GM12878 (cell line): ENCODE measurements at regions not wholly inside any gene's neighbourhood (a gene's known extent, or its start where the extent isn't known, plus 50 kb on each side); places are given as distances from the start of the nearest gene placed in this dataset.

ENCODE experiments used
- ATAC-seq: fragments of 200-7000 bp; cut with Tn5 transposase; 3 replicates; pipeline ENCODE4 v1.9.1; 2020; ENCODE audit warnings: mild to moderate bottlenecking, moderate library complexity
- BruUV-seq: library from RNA; stranded (reverse); fragments of 400-500 nt; replicated peaks from 2 replicates; lab custom pipeline; 2021; lab: Mats Ljungman, UMichigan
- CTCF ChIA-PET: fragments of 300-600 bp; sonication (Branson Sonifier 250); formaldehyde crosslinking; extraction: SDS; loops from one replicate; lab custom pipeline; 2021; ENCODE audit warnings: inconsistent platforms; lab: Yijun Ruan, JAX
- POLR2A ChIA-PET: fragments of 350-600 bp; formaldehyde crosslinking; extraction: SDS; loops from one replicate; lab custom pipeline; 2021; ENCODE audit warnings: inconsistent platforms; lab: Charles Lee
- RAD21 ChIA-PET: fragments of 300-600 bp; sonication (Branson Sonifier 250); formaldehyde crosslinking; loops from one replicate; lab custom pipeline; 2023; ENCODE audit warnings: antibody characterized with exemption; ENCODE audit not compliant: unreplicated experiment; lab: Charles Lee
- SMC1A ChIA-PET: fragments of 300-600 bp; sonication (Branson Sonifier 250); formaldehyde crosslinking; loops from one replicate; lab custom pipeline; 2023; ENCODE audit not compliant: unreplicated experiment, uncharacterized antibody; lab: Charles Lee
- DNase-seq: peaks from one replicate; pipeline ENCODE4 v3.0.0-alpha.2; 2011; ENCODE audit warnings: low read depth, low spot score
- FAIRE-seq: peaks from 3 replicates; lab custom pipeline; 2011; peaks lifted over from hg19 to GRCh38; lab: Jason Lieb, UNC
- H2AFZ ChIP-seq: 2 replicates; pipeline ENCODE4 v1.6.0; 2011; ENCODE audit warnings: low read depth, low read length, control low read depth; ENCODE audit not compliant: control insufficient read depth
- H3K27ac ChIP-seq: 2 replicates; pipeline ENCODE4 v1.5.1; 2011; ENCODE audit warnings: control low read depth; ENCODE audit not compliant: control insufficient read depth, insufficient read depth
- H3K27me3 ChIP-seq, 2 experiments: replicated peaks in 1 of 2; 2 replicates each; pipeline versions ENCODE4 v1.6.0 to v1.6.1; 2011; ENCODE audit warnings: low read length in 1 of 2; ENCODE audit not compliant: control insufficient read depth in 2 of 2, insufficient read depth in 2 of 2
- H3K36me3 ChIP-seq, 2 experiments: 2 replicates each; pipeline ENCODE4 v1.5.1; 2011; ENCODE audit warnings: low read length in 1 of 2; ENCODE audit not compliant: control insufficient read depth in 2 of 2, insufficient read depth in 2 of 2
- H3K4me1 ChIP-seq: 2 replicates; pipeline ENCODE4 v1.6.1; 2011; ENCODE audit warnings: mild to moderate bottlenecking, low read length, moderate library complexity, mixed read lengths; ENCODE audit not compliant: control insufficient read depth, insufficient read depth
- H3K4me2 ChIP-seq: 2 replicates; pipeline ENCODE4 v1.6.0; 2011; ENCODE audit warnings: control low read depth; ENCODE audit not compliant: control insufficient read depth, insufficient read depth
- H3K4me3 ChIP-seq: fragments of 200-600 bp; sonication (generic); 2 replicates; pipeline ENCODE4 v1.5.1; 2016
- H3K79me2 ChIP-seq: 2 replicates; pipeline ENCODE4 v1.6.0; 2011; ENCODE audit warnings: low read length; ENCODE audit not compliant: control insufficient read depth, insufficient read depth
- H3K9ac ChIP-seq: 2 replicates; pipeline ENCODE4 v1.8.0; 2011; ENCODE audit warnings: low read length, control low read depth, mixed read lengths; ENCODE audit not compliant: control insufficient read depth, insufficient read depth
- H3K9me3 ChIP-seq: replicated peaks from 3 replicates; pipeline ENCODE4 v1.5.1; 2011; ENCODE audit warnings: mild to moderate bottlenecking, low read length; ENCODE audit not compliant: control insufficient read depth, insufficient read depth
- H4K20me1 ChIP-seq: 2 replicates; pipeline ENCODE4 v1.6.0; 2011; ENCODE audit not compliant: control insufficient read depth, insufficient read depth
- EGR1 ChIP-seq, 2 experiments: IDR thresholded peaks; 1 replicate in 1 of 2; 2 replicates in 1 of 2; pipeline ENCODE4 v1.6.1; 2011 to 2012; ENCODE audit warnings: low read depth in 2 of 2, low read length in 2 of 2, borderline replicate concordance in 1 of 2, mild to moderate bottlenecking in 1 of 2, moderate library complexity in 1 of 2
- GATAD2B ChIP-seq: fragments of 450-650 bp; conservative IDR thresholded peaks from 2 replicates; pipeline ENCODE4 v1.6.1; 2017; ENCODE audit warnings: low read depth, mild to moderate bottlenecking, moderate library complexity
- KLF5 ChIP-seq: fragments of 450-650 bp; IDR thresholded peaks from 2 replicates; pipeline ENCODE4 v1.6.1; 2014; ENCODE audit warnings: mild to moderate bottlenecking; ENCODE audit not compliant: partially characterized antibody
- PAX5 ChIP-seq: IDR thresholded peaks from 2 replicates; pipeline ENCODE4 v1.6.1; 2011; ENCODE audit warnings: low read depth, low read length, borderline replicate concordance
- RBBP5 ChIP-seq: fragments of 200-600 bp; sonication (generic); conservative IDR thresholded peaks from 2 replicates; pipeline ENCODE4 v1.6.1; 2016
- RCOR1 ChIP-seq: conservative IDR thresholded peaks from 2 replicates; pipeline ENCODE4 v1.6.1; 2012; ENCODE audit warnings: low read depth, low read length, improper control_type of control experiment
- TAF1 ChIP-seq: IDR thresholded peaks from 2 replicates; pipeline ENCODE4 v1.6.1; 2011; ENCODE audit warnings: mild to moderate bottlenecking, low read depth, low read length, borderline replicate concordance
- TCF7 ChIP-seq: IDR thresholded peaks from 2 replicates; pipeline ENCODE4 v1.6.1; 2014; ENCODE audit warnings: antibody characterized with exemption, borderline replicate concordance
- ZBTB40 ChIP-seq: fragments of 450-650 bp; IDR thresholded peaks from 2 replicates; pipeline ENCODE4 v1.6.1; 2016; ENCODE audit warnings: mild to moderate bottlenecking, moderate library complexity, borderline replicate concordance
- WGBS: methylation state at CpG from one replicate; pipeline ENCODE4 v1.1.6; 2016; ENCODE audit warnings: low lambda C conversion rate; ENCODE audit not compliant: insufficient replicate concordance, insufficient coverage; ENCODE audit errors: missing lambda C conversion rate; 5-methylcytosine and 5-hydroxymethylcytosine counted together
- in situ Hi-C: fragments of 300-500 bp; cut with MboI; formaldehyde crosslinking; loops from 9 replicates; pipeline ENCODE4 v1.14.3; 2018; ENCODE audit warnings: mixed read lengths
- intact Hi-C: fragments of 100-400 bp; cut with micrococcal nuclease; formaldehyde crosslinking; loops from one replicate; pipeline ENCODE4 v1.14.2; 2022; ENCODE audit not compliant: unreplicated experiment
- TF ChIP-seq, protein P1 (sequence below): fragments of 150-350 bp; IDR thresholded peaks from 2 replicates; pipeline ENCODE4 v1.6.1; 2014; ENCODE audit warnings: mild to moderate bottlenecking, low read depth, low read length

- 60% methylated on average over 25 of the region's 27 CpGs for WGBS
- H4K20me1 ChIP-seq: no peaks in the 10 kb centered on the region
- H3K79me2 ChIP-seq: no peaks in the 10 kb centered on the region
- CTCF ChIA-PET: interaction anchor here (0.5 to 4.5 kb wide), 3 partner anchors 13 to 340 kb away, joined by 3 to 25 read pairs (median 4); no protein-coding TSS in a partner anchor
- H2AFZ ChIP-seq: no peak overlapping the region
- ATAC-seq: no peak
- in situ Hi-C loops: no loop called here
- POLR2A ChIA-PET: no interaction called here
- no peak for DNase-seq
- H3K4me1 ChIP-seq: peaks cover 23% of the 10 kb centered on the region
- H3K9me3 ChIP-seq: no peaks in the 10 kb centered on the region
- H3K27ac ChIP-seq: no peak overlapping the region
- no peak overlapping the region for H3K4me3 ChIP-seq
- no peak overlapping the region for H3K9ac ChIP-seq
- RAD21 ChIA-PET: no interaction called here
- no peak for TF ChIP-seq RCOR1
- TF ChIP-seq EGR1 (IDR thresholded peaks at IDR 0.05; ENCODE audit: borderline replicate concordance in 1 of 2, low read depth in 2 of 2, low read length in 2 of 2): peak in 1 of 2 experiments; percentile 59; a peak in 1 of 3 replicates
- no peak for TF ChIP-seq TCF7
- H3K36me3 ChIP-seq: no peaks in the 10 kb centered on the region
- no TSS peak for BruUV-seq
- SMC1A ChIA-PET: interaction anchor here (1.5 to 2.3 kb wide), 2 partner anchors 12 to 19 kb away, joined by 4 to 11 read pairs; no protein-coding TSS in a partner anchor
- no peak overlapping the region for H3K4me2 ChIP-seq
- intact Hi-C loops: no loop called here
- H3K27me3 ChIP-seq: peaks cover 4 to 15% of the 10 kb centered on the region in 2 experiments
- no peak for FAIRE-seq
These were observed 85.6 kb upstream of the TAF1B start for GRCh38 chr2:9757501-9758264.

DNA sequence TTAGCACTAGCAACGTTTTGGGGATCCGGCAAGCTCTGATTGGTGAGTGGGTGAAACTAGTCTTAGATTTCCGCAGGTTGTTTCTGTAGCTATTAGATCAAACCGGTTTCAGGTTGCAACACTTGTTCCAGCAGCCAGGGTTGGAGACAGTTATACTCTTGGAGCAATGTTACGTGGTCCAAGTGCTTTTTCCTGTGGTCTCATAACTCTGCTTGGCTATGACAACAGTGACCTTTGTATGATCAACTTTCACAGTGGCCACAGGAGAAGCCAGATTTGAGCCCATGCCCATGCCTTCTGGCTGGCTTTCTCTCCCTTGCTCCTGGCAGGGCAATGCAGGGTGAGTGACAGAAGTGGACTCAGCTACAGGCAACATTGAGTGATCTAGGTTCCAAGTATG is 84.5 kb upstream of the TAF1B start:
- FAIRE-seq (no peak), ATAC-seq (no peak), DNase-seq (no peak)
- Histone ChIP-seq H3K36me3 (no peaks in the 10 kb centered on the region), H3K4me3 (no peak overlapping the region), H3K9ac (no peak overlapping the region), H3K27ac (no peak overlapping the region), H2AFZ (no peak overlapping the region), H3K4me1 (peaks cover 15% of the 10 kb centered on the region), H3K4me2 (no peak overlapping the region), H4K20me1 (no peaks in the 10 kb centered on the region), H3K9me3 (no peaks in the 10 kb centered on the region), H3K79me2 (no peaks in the 10 kb centered on the region), H3K27me3 (peaks cover 4 to 15% of the 10 kb centered on the region in 2 experiments)
- SMC1A ChIA-PET: interaction anchor here (2.3 kb wide), 1 partner anchor 11 kb away, joined by 11 read pairs; no protein-coding TSS in a partner anchor
- BruUV-seq: no TSS peak
- POLR2A ChIA-PET: no interaction called here
- CTCF ChIA-PET: interaction anchor here (4.5 kb wide), 1 partner anchor 12 kb away, joined by 25 read pairs; no protein-coding TSS in a partner anchor
- intact Hi-C loops: no loop called here
- WGBS: 60% methylated on average over 5 of the region's 5 CpGs
- RAD21 ChIA-PET: interaction anchor here (1.3 kb wide), 1 partner anchor 12 kb away, joined by 3 read pairs; no protein-coding TSS in a partner anchor
- in situ Hi-C loops: no loop called here
- TF ChIP-seq TAF1 (no peak), KLF5 (no peak), GATAD2B (no peak), PAX5 (no peak), RBBP5 (no peak), ZBTB40 (no peak)
- TF ChIP-seq, protein P1, sequence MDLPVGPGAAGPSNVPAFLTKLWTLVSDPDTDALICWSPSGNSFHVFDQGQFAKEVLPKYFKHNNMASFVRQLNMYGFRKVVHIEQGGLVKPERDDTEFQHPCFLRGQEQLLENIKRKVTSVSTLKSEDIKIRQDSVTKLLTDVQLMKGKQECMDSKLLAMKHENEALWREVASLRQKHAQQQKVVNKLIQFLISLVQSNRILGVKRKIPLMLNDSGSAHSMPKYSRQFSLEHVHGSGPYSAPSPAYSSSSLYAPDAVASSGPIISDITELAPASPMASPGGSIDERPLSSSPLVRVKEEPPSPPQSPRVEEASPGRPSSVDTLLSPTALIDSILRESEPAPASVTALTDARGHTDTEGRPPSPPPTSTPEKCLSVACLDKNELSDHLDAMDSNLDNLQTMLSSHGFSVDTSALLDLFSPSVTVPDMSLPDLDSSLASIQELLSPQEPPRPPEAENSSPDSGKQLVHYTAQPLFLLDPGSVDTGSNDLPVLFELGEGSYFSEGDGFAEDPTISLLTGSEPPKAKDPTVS: no peak
